Parathyroid adenoma (tissue), 2 donors: ENCODE measurements at regions not wholly inside any gene's neighbourhood (a gene's known extent, or its start where the extent isn't known, plus 50 kb on each side); places are given as distances from the start of the nearest gene placed in this dataset.

ENCODE experiments used
- H2AFZ ChIP-seq: fragments of 300-600 bp; sonication (generic); one replicate; pipeline ENCODE4 v1.7.0; 2017; ENCODE audit warnings: antibody characterized with exemption, mild to moderate bottlenecking
- H3K27ac ChIP-seq: fragments of 300-600 bp; sonication (generic); one replicate; pipeline ENCODE4 v1.7.0; 2017
- H3K27me3 ChIP-seq: fragments of 300-600 bp; sonication (generic); one replicate; pipeline ENCODE4 v1.7.0; 2017; ENCODE audit warnings: low read length; ENCODE audit not compliant: control insufficient read depth, insufficient read depth
- H3K36me3 ChIP-seq: fragments of 300-600 bp; sonication (generic); one replicate; pipeline ENCODE4 v1.7.0; 2017; ENCODE audit warnings: low read length; ENCODE audit not compliant: control insufficient read depth, insufficient read depth
- H3K4me1 ChIP-seq: fragments of 300-600 bp; sonication (generic); one replicate; pipeline ENCODE4 v1.7.0; 2017; ENCODE audit warnings: control low read depth
- H3K4me2 ChIP-seq: fragments of 300-600 bp; sonication (generic); one replicate; pipeline ENCODE4 v1.7.0; 2017; ENCODE audit warnings: low read length
- H3K4me3 ChIP-seq: fragments of 300-600 bp; sonication (generic); one replicate; pipeline ENCODE4 v1.7.0; 2017; ENCODE audit warnings: low read depth, low read length
- H3K79me2 ChIP-seq: fragments of 300-600 bp; sonication (generic); one replicate; pipeline ENCODE4 v1.7.0; 2017; ENCODE audit warnings: control low read depth
- H3K9ac ChIP-seq: fragments of 300-600 bp; sonication (generic); one replicate; pipeline ENCODE4 v1.7.0; 2017; ENCODE audit warnings: mild to moderate bottlenecking
- H3K9me3 ChIP-seq: fragments of 300-600 bp; sonication (generic); one replicate; pipeline ENCODE4 v1.7.0; 2017; ENCODE audit warnings: low read length; ENCODE audit not compliant: control insufficient read depth
- CTCF ChIP-seq: fragments of 300-600 bp; sonication (generic); IDR thresholded peaks from one replicate; pipeline ENCODE4 v1.7.0; 2017; ENCODE audit warnings: antibody characterized with exemption, mild to moderate bottlenecking
- donor health status: primary hyperparathyroidism.

GRCh38 chr11:100625041-100625440 is 62.0 kb upstream of the ARHGAP42 start:
- H3K9me3 ChIP-seq: no peaks in the 10 kb centered on the region

GRCh38 chr11:100629671-100630070 is 57.4 kb upstream of the ARHGAP42 start:
- Histone ChIP-seq H3K4me2 (no peak overlapping the region), H3K36me3 (no peaks in the 10 kb centered on the region), H3K9ac (no peak overlapping the region), H3K4me1 (no peaks in the 10 kb centered on the region), H3K9me3 (no peaks in the 10 kb centered on the region), H3K4me3 (no peak overlapping the region), H2AFZ (no peak overlapping the region), H3K79me2 (no peaks in the 10 kb centered on the region), H3K27ac (no peak overlapping the region), H3K27me3 (no peaks in the 10 kb centered on the region)
- no peak for TF ChIP-seq CTCF

More at GRCh38 chr11:100625041-100625440, 62.0 kb upstream of the ARHGAP42 start:
- Histone ChIP-seq H3K27ac (no peak overlapping the region), H3K27me3 (no peaks in the 10 kb centered on the region), H3K4me2 (no peak overlapping the region), H3K79me2 (no peaks in the 10 kb centered on the region), H3K4me1 (no peaks in the 10 kb centered on the region), H3K36me3 (no peaks in the 10 kb centered on the region), H3K9ac (no peak overlapping the region), H2AFZ (no peak overlapping the region), H3K4me3 (no peak overlapping the region)
- no peak for TF ChIP-seq CTCF

GRCh38 chr11:100630898-100631297 is 56.2 kb upstream of the ARHGAP42 start:
- H2AFZ ChIP-seq: no peak overlapping the region
- H3K9me3 ChIP-seq: no peaks in the 10 kb centered on the region
- H3K4me3 ChIP-seq: no peak overlapping the region
- no peak overlapping the region for H3K4me2 ChIP-seq
- no peak overlapping the region for H3K27ac ChIP-seq
- TF ChIP-seq CTCF: no peak
- H3K36me3 ChIP-seq: no peaks in the 10 kb centered on the region
- no peaks in the 10 kb centered on the region for H3K4me1 ChIP-seq
- no peak overlapping the region for H3K9ac ChIP-seq
- H3K79me2 ChIP-seq: no peaks in the 10 kb centered on the region
- no peaks in the 10 kb centered on the region for H3K27me3 ChIP-seq

GRCh38 chr11:100631316-100631715 is 55.8 kb upstream of the ARHGAP42 start:
- H3K4me2 ChIP-seq: no peak overlapping the region
- H2AFZ ChIP-seq: no peak overlapping the region
- H3K27ac ChIP-seq: no peak overlapping the region
- H3K4me1 ChIP-seq: no peaks in the 10 kb centered on the region
- H3K27me3 ChIP-seq: no peaks in the 10 kb centered on the region
- H3K9ac ChIP-seq: no peak overlapping the region
- H3K4me3 ChIP-seq: no peak overlapping the region
- H3K9me3 ChIP-seq: no peaks in the 10 kb centered on the region
- no peaks in the 10 kb centered on the region for H3K36me3 ChIP-seq
- no peaks in the 10 kb centered on the region for H3K79me2 ChIP-seq
- no peak for TF ChIP-seq CTCF

GRCh38 chr11:100632941-100633452 is 54.1 kb upstream of the ARHGAP42 start:
- no peaks in the 10 kb centered on the region for H3K9me3 ChIP-seq
- no peaks in the 10 kb centered on the region for H3K27me3 ChIP-seq
- no peak overlapping the region for H3K4me2 ChIP-seq
- no peak for TF ChIP-seq CTCF
- H3K9ac ChIP-seq: no peak overlapping the region
- no peaks in the 10 kb centered on the region for H3K79me2 ChIP-seq
- H3K36me3 ChIP-seq: no peaks in the 10 kb centered on the region
- H2AFZ ChIP-seq: no peak overlapping the region
- no peak overlapping the region for H3K27ac ChIP-seq
- no peaks in the 10 kb centered on the region for H3K4me1 ChIP-seq
- H3K4me3 ChIP-seq: no peak overlapping the region
